GM06990 (cell line): ENCODE measurements at regions not wholly inside any gene's neighbourhood (a gene's known extent, or its start where the extent isn't known, plus 50 kb on each side); places are given as distances from the start of the nearest gene placed in this dataset.

ENCODE experiments used
- DNase-seq: peaks from one replicate; pipeline ENCODE4 v3.0.0-alpha.2; 2011; ENCODE audit not compliant: insufficient read length; ENCODE audit errors: extremely low read depth
- H3K27me3 ChIP-seq: replicated peaks from 2 replicates; pipeline ENCODE4 v1.6.0; 2011; ENCODE audit warnings: low read length; ENCODE audit not compliant: control insufficient read depth, insufficient read depth
- H3K36me3 ChIP-seq: 2 replicates; pipeline ENCODE4 v1.5.1; 2011; ENCODE audit warnings: low read length; ENCODE audit not compliant: control insufficient read depth, insufficient read depth
- H3K4me3 ChIP-seq: replicated peaks from 2 replicates; pipeline ENCODE4 v1.5.1; 2011; ENCODE audit warnings: low read depth, mild to moderate bottlenecking, control low read depth, low read length
- CTCF ChIP-seq: IDR thresholded peaks from 2 replicates; pipeline ENCODE4 v1.5.1; 2011; ENCODE audit warnings: low read length, control low read depth, mild to moderate bottlenecking, inconsistent platforms; ENCODE audit not compliant: insufficient read depth, poor library complexity, severe bottlenecking

- Histone ChIP-seq H3K36me3 (no peaks in the 10 kb centered on the region), H3K27me3 (no peaks in the 10 kb centered on the region), H3K4me3 (no peak overlapping the region)
- TF ChIP-seq CTCF, result no peak
- no peak for DNase-seq
Observed at GRCh38 chr2:117342415-117342814, 472.1 kb upstream of the DDX18 start.

GRCh38 chr2:117349687-117350086, 464.8 kb upstream of the DDX18 start:
- DNase-seq, result no peak
- no peak for TF ChIP-seq CTCF
- no peaks in the 10 kb centered on the region for H3K36me3 ChIP-seq

GRCh38 chr2:117351396-117351795, 463.1 kb upstream of the DDX18 start:
- Histone ChIP-seq H3K4me3 (no peak overlapping the region), H3K36me3 (no peaks in the 10 kb centered on the region), H3K27me3 (no peaks in the 10 kb centered on the region)
- no peak for DNase-seq
- TF ChIP-seq CTCF, result no peak

More at GRCh38 chr2:117349687-117350086, 464.8 kb upstream of the DDX18 start:
- H3K27me3 ChIP-seq, result no peaks in the 10 kb centered on the region
- no peak overlapping the region for H3K4me3 ChIP-seq

- DNase-seq, result no peak
- no peaks in the 10 kb centered on the region for H3K36me3 ChIP-seq
Observed at GRCh38 chr2:117359266-117359914, 455.1 kb upstream of the DDX18 start.

GRCh38 chr2:117360586-117360985, 453.9 kb upstream of the DDX18 start:
- Histone ChIP-seq H3K4me3 (no peak overlapping the region), H3K27me3 (no peaks in the 10 kb centered on the region), H3K36me3 (no peaks in the 10 kb centered on the region)
- no peak for TF ChIP-seq CTCF
- DNase-seq, result no peak

More at GRCh38 chr2:117359266-117359914, 455.1 kb upstream of the DDX18 start:
- no peak for TF ChIP-seq CTCF
- Histone ChIP-seq H3K27me3 (no peaks in the 10 kb centered on the region), H3K4me3 (no peak overlapping the region)

GRCh38 chr2:117378653-117379052, 435.8 kb upstream of the DDX18 start:
- no peaks in the 10 kb centered on the region for H3K36me3 ChIP-seq
- H3K4me3 ChIP-seq, result no peak overlapping the region
- no peak for DNase-seq
- no peak for TF ChIP-seq CTCF
- H3K27me3 ChIP-seq, result no peaks in the 10 kb centered on the region
